ENCODE measurements at regions not wholly inside any gene's neighbourhood (a gene's known extent, or its start where the extent isn't known, plus 50 kb on each side); places are given as distances from the start of the nearest gene placed in this dataset.

DNA sequence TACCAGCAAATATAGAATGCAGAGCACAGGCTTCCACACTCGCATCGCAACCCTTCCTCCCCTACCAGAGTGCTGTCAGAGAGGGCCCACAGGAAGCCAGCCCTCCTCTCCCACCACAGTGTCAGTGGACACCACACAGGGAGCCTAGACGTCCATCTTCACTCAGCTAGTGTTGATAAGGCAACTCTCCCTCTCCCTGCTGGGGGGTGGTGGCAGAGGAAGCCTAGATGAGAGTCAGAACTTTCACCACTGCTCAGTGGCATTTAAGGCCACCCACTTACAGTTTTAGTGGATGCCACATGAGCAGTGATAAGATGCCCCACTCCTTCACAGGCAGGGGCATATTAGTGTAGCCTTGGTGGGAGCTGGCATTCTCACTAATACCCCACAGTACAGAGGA is 109.8 kb upstream of the UBE3A start:
- Histone ChIP-seq H3K4me3 (ENCODE audit: severe bottlenecking) (no peak overlapping the region), H3K27ac (ENCODE audit: poor library complexity, severe bottlenecking) (no peak overlapping the region), H3K27me3 (ENCODE audit: insufficient read depth, poor library complexity, severe bottlenecking) (peaks cover 4% of the 10 kb centered on the region), H3K36me3 (ENCODE audit: low read depth) (no peaks in the 10 kb centered on the region), H3K9me3 (ENCODE audit: severe bottlenecking) (no peaks in the 10 kb centered on the region), H3K4me1 (ENCODE audit: insufficient read depth, poor library complexity, severe bottlenecking) (no peaks in the 10 kb centered on the region)
- no peak for ATAC-seq (ENCODE audit: low read depth)
- TF ChIP-seq, protein P1, sequence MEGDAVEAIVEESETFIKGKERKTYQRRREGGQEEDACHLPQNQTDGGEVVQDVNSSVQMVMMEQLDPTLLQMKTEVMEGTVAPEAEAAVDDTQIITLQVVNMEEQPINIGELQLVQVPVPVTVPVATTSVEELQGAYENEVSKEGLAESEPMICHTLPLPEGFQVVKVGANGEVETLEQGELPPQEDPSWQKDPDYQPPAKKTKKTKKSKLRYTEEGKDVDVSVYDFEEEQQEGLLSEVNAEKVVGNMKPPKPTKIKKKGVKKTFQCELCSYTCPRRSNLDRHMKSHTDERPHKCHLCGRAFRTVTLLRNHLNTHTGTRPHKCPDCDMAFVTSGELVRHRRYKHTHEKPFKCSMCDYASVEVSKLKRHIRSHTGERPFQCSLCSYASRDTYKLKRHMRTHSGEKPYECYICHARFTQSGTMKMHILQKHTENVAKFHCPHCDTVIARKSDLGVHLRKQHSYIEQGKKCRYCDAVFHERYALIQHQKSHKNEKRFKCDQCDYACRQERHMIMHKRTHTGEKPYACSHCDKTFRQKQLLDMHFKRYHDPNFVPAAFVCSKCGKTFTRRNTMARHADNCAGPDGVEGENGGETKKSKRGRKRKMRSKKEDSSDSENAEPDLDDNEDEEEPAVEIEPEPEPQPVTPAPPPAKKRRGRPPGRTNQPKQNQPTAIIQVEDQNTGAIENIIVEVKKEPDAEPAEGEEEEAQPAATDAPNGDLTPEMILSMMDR (IDR thresholded peaks at IDR 0.05; ENCODE audit: poor library complexity, severe bottlenecking): no peak
- no peak for DNase-seq (ENCODE audit: low spot score)

DNA sequence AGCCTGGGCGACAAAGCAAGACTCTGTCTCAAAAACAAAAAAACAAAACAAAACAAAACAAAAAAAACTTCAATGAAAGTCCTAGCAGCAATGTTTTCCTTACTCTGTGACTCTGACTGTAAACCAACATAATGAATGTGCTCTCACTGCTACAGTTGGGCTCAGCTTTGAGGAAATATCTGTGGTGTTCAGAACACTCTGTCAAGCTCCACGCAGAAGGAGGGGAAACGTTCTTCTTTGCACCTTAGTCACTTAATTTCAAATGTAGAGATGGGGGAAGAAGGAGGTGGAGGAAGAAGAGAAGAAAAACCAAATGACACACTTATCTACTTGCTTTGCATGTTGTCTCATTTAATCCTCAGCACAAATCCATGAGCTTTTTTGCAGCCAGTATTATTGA is 107.1 kb upstream of the UBE3A start:
- Histone ChIP-seq H3K27ac (ENCODE audit: poor library complexity, severe bottlenecking) (no peak overlapping the region), H3K36me3 (ENCODE audit: low read depth) (no peaks in the 10 kb centered on the region), H3K9me3 (ENCODE audit: severe bottlenecking) (no peaks in the 10 kb centered on the region), H3K4me1 (ENCODE audit: insufficient read depth, poor library complexity, severe bottlenecking) (no peaks in the 10 kb centered on the region), H3K4me3 (ENCODE audit: severe bottlenecking) (no peak overlapping the region), H3K27me3 (ENCODE audit: insufficient read depth, poor library complexity, severe bottlenecking) (peaks cover 4% of the 10 kb centered on the region)
- no peak for DNase-seq (ENCODE audit: low spot score)
- TF ChIP-seq, protein P1 (IDR thresholded peaks at IDR 0.05; ENCODE audit: poor library complexity, severe bottlenecking): no peak
- no peak for ATAC-seq (ENCODE audit: low read depth)

GRCh38 chr15:25545017-25545416 is 106.2 kb upstream of the UBE3A start:
- no peak overlapping the region for H3K4me3 ChIP-seq (ENCODE audit: severe bottlenecking)
- H3K36me3 ChIP-seq (ENCODE audit: low read depth): no peaks in the 10 kb centered on the region
- ATAC-seq (ENCODE audit: low read depth) (peak; percentile 97), DNase-seq (ENCODE audit: low spot score) (no peak)
- H3K4me1 ChIP-seq (ENCODE audit: insufficient read depth, poor library complexity, severe bottlenecking): no peaks in the 10 kb centered on the region
- TF ChIP-seq, protein P1 (IDR thresholded peaks at IDR 0.05; ENCODE audit: poor library complexity, severe bottlenecking): no peak
- H3K27me3 ChIP-seq (ENCODE audit: insufficient read depth, poor library complexity, severe bottlenecking): peaks cover 2% of the 10 kb centered on the region
- H3K27ac ChIP-seq (ENCODE audit: poor library complexity, severe bottlenecking): no peak overlapping the region
- H3K9me3 ChIP-seq (ENCODE audit: severe bottlenecking): no peaks in the 10 kb centered on the region

DNA sequence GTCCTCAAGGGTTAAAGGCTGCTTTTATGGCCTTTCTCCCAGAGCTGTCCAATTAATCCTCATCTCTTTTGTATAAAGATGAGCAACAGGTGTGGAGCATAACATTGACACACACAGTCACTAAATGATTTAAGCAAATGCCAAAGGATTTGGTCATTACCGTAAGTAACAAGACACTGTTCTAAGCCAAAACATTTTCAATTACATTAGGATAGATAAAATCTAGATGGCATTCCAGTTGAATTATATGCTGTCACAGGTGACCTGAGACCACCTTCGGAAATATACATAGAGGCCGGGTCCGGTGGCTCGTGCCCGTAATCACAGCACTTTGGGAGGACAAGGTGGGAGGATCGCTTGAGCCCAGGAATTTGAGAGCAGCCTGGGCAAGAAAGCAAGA is 105.3 kb upstream of the UBE3A start:
- DNase-seq (ENCODE audit: low spot score): no peak
- ATAC-seq (ENCODE audit: low read depth): no peak
- no peak overlapping the region for H3K27ac ChIP-seq (ENCODE audit: poor library complexity, severe bottlenecking)
- H3K4me1 ChIP-seq (ENCODE audit: insufficient read depth, poor library complexity, severe bottlenecking): no peaks in the 10 kb centered on the region
- H3K4me3 ChIP-seq (ENCODE audit: severe bottlenecking): no peak overlapping the region
- H3K9me3 ChIP-seq (ENCODE audit: severe bottlenecking): no peaks in the 10 kb centered on the region
- TF ChIP-seq, protein P1 (IDR thresholded peaks at IDR 0.05; ENCODE audit: poor library complexity, severe bottlenecking): no peak
- no peaks in the 10 kb centered on the region for H3K27me3 ChIP-seq (ENCODE audit: insufficient read depth, poor library complexity, severe bottlenecking)
- H3K36me3 ChIP-seq (ENCODE audit: low read depth): no peaks in the 10 kb centered on the region

DNA sequence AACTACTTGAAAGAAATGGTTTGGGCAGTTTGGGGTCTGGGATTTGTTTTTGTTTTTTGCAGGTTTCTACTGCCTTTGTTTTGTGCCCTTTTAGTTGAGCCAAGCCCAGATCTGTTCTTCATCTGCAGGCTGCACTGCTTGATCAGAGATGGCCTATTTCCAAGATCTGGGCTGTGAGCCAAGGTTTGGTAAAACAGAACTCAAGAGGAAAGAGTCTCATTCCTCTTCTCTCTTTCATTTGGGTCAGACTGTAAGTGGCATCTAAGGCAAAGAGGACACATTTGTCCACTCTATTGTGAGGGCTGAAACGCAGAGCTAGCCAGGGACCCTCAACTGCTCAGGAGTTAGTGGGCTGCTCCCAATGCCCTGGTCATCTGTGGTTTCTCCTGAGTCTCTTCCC is 104.4 kb upstream of the UBE3A start:
- Histone ChIP-seq H3K36me3 (ENCODE audit: low read depth) (no peaks in the 10 kb centered on the region), H3K4me3 (ENCODE audit: severe bottlenecking) (no peak overlapping the region), H3K27ac (ENCODE audit: poor library complexity, severe bottlenecking) (no peak overlapping the region), H3K9me3 (ENCODE audit: severe bottlenecking) (no peaks in the 10 kb centered on the region), H3K27me3 (ENCODE audit: insufficient read depth, poor library complexity, severe bottlenecking) (no peaks in the 10 kb centered on the region), H3K4me1 (ENCODE audit: insufficient read depth, poor library complexity, severe bottlenecking) (no peaks in the 10 kb centered on the region)
- ATAC-seq (ENCODE audit: low read depth) (no peak; the same call in 2 of the 3 replicates), DNase-seq (ENCODE audit: low spot score) (no peak)
- TF ChIP-seq, protein P1 (IDR thresholded peaks at IDR 0.05; ENCODE audit: poor library complexity, severe bottlenecking): no peak

All from RWPE2 (cell line).